Lower leg skin (tissue), 4 donors: ENCODE measurements at regions not wholly inside any gene's neighbourhood (a gene's known extent, or its start where the extent isn't known, plus 50 kb on each side); places are given as distances from the start of the nearest gene placed in this dataset.

ENCODE experiments used
- DNase-seq, 2 donors: peaks; one replicate each; pipeline ENCODE4 v3.0.0-alpha.2; 2019; ENCODE audit warnings: low spot score in 2 of 2
- H3K4me3 ChIP-seq: fragments of 200-600 bp; sonication (generic); 2 replicates; pipeline ENCODE4 v1.5.1; 2017; ENCODE audit warnings: mild to moderate bottlenecking, low read depth; ENCODE audit not compliant: poor library complexity, severe bottlenecking
- POLR2A ChIP-seq, 2 donors: fragments of 450-650 bp; IDR thresholded peaks; one replicate each; pipeline ENCODE4 v1.6.1; 2016 to 2017; ENCODE audit warnings: antibody characterized with exemption in 2 of 2, mild to moderate bottlenecking in 1 of 2, moderate library complexity in 1 of 2
- WGBS, 2 donors: methylation state at CpG; one replicate each; pipeline ENCODE4 v1.1.5; 2018; 5-methylcytosine and 5-hydroxymethylcytosine counted together
- intact Hi-C: fragments of 100-400 bp; cut with DNase I; formaldehyde crosslinking; loops from one replicate; pipeline ENCODE4 v1.15.0; 2023; ENCODE audit warnings: low total_unique reads
- TF ChIP-seq, protein P1 (sequence below), 3 donors: fragments of 450-650 bp; IDR thresholded peaks; one replicate each; pipeline ENCODE4 v1.5.1; 2016; ENCODE audit warnings: antibody characterized with exemption in 3 of 3, mild to moderate bottlenecking in 3 of 3, moderate library complexity in 2 of 3

DNA sequence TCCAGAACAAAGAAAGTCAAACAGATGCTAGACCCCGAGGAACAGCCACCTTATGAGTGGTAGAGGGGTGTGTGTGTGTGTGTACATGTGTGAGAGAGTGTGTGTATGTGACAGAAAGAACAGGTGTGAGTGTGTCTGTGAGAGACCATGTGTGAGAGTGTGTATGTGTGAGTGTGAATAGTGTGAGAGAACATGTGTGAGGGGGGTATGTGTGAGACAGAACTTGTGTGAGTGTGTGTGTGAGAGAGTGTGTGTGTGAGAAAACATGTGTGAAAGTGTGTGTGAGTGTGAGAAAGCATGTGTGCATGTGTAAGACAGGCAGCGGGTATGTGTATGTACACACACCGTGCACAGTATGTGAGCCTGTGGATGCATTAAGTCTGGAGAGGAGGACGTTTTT is 214.3 kb downstream of the SP3 start:
- intact Hi-C loops, result no loop called here

DNA sequence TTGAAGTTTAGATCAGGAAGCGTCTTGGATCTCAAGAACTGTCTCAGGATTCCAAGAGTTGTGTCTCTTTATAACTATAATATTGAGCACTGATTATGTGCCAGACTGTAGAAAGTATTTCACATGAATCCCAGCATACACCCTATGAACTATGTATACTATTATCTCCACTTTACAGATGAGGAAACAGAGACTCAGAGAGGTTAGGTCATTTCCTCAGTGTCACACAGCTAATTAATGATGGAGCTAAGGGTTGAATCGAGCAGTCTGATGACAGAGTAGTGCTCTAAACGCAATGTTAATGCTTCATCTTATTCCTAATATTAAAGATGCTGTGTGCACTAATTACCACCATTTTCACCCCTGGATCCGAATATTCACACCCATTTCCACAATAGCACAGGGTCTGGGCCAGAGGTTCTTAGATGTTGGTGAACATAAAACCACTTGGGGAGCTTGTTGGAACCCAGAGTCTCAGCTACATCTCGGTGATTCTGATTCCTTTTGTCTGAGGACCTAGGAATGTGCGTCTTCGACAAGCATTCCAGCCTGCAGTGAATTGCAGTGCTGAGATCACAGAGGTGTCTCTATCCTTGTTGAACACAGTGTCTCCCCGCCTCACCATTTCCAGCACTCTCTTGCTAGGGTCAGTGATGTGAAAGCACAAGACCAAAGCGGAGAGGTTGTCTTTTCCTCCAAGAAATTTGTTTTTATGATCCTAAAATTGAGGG is 213.8 kb downstream of the SP3 start:
- no peak overlapping the region for H3K4me3 ChIP-seq
- 89 to 93% methylated on average over 9 of the region's 9 CpGs for WGBS, 2 donors
- no peak for DNase-seq
- intact Hi-C loops, result no loop called here
- no peak for TF ChIP-seq POLR2A (IDR thresholded peaks at IDR 0.05)
- TF ChIP-seq, protein P1, sequence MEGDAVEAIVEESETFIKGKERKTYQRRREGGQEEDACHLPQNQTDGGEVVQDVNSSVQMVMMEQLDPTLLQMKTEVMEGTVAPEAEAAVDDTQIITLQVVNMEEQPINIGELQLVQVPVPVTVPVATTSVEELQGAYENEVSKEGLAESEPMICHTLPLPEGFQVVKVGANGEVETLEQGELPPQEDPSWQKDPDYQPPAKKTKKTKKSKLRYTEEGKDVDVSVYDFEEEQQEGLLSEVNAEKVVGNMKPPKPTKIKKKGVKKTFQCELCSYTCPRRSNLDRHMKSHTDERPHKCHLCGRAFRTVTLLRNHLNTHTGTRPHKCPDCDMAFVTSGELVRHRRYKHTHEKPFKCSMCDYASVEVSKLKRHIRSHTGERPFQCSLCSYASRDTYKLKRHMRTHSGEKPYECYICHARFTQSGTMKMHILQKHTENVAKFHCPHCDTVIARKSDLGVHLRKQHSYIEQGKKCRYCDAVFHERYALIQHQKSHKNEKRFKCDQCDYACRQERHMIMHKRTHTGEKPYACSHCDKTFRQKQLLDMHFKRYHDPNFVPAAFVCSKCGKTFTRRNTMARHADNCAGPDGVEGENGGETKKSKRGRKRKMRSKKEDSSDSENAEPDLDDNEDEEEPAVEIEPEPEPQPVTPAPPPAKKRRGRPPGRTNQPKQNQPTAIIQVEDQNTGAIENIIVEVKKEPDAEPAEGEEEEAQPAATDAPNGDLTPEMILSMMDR (IDR thresholded peaks at IDR 0.05), result no peak

More for the DNA sequence above, 214.3 kb downstream of the SP3 start:
- TF ChIP-seq, protein P1 (IDR thresholded peaks at IDR 0.05), result no peak
- no peak for TF ChIP-seq POLR2A (IDR thresholded peaks at IDR 0.05)
- no peak overlapping the region for H3K4me3 ChIP-seq
- 72 to 87% methylated on average over 4 of the region's 4 CpGs for WGBS, 2 donors
- no peak for DNase-seq

DNA sequence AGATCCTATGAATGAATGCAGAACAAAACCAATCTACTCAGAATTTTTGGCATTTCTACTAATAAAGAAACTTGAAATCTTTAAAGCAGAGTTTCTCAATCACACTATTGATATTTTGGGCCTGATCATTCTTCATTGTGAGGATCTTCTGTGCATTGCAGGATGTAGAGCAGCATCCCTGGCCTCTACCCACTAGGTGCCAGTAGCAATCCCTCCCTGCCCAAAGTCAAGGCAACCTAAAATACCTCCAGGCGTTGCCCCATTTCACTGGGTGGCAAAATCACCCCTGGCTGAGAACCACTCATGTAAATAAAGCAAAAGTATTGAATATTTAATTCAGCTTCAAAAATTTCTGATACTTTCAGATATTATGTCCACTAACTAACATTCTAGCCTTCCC is 213.0 kb downstream of the SP3 start:
- TF ChIP-seq, protein P1 (IDR thresholded peaks at IDR 0.05), result no peak
- TF ChIP-seq POLR2A (IDR thresholded peaks at IDR 0.05), result no peak
- DNase-seq, result no peak
- WGBS, 2 donors, result 32 to 39% methylated on average over 1 of the region's 1 CpG
- H3K4me3 ChIP-seq, result no peak overlapping the region
- intact Hi-C loops, result no loop called here

DNA sequence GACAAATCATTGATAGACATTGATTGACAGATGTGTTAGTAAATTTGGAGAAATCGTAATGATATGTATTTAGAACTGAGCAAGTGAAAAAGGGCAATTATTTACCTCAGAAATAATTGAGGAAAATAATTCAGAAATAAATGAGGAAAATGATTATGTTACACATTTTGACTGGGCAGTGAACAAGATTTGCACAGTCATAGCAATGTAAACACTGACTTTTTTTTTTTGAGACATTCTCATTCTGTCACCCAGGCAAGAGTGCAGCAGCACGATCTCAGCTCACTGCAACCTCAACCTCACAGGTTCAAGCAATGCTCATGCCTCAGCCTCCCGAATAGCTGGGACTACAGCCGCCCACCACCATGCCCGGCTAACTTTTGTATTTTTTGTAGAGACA is 211.7 kb downstream of the SP3 start:
- TF ChIP-seq, protein P1 (IDR thresholded peaks at IDR 0.05), result no peak
- no peak for TF ChIP-seq POLR2A (IDR thresholded peaks at IDR 0.05)
- WGBS, 2 donors, result 92% methylated on average over 5 of the region's 5 CpGs
- H3K4me3 ChIP-seq, result no peak overlapping the region
- intact Hi-C loops, result no loop called here
- no peak for DNase-seq

DNA sequence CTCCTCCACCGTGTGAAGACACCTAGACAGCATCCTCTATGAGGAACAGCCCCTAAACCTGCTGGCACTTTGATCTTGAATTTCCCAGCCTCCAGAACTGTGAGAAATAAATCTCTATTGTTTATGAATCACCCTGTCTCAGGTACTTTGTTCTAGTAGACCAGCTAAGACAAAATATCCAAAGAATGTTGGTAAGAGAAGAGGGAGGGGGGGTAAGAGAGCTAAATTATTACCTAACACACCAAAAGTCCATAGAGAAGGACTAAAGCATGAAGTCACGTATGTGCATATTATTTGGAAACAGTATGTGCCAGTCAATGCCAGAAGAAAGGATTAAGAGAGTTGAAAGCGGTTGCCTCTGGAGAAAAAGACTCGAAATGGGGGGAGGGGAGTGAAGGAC is 211.0 kb downstream of the SP3 start:
- intact Hi-C loops, result no loop called here
- H3K4me3 ChIP-seq, result no peak overlapping the region
- WGBS, 2 donors, result 74 to 78% methylated on average over 4 of the region's 4 CpGs
- TF ChIP-seq, protein P1 (IDR thresholded peaks at IDR 0.05), result no peak
- no peak for TF ChIP-seq POLR2A (IDR thresholded peaks at IDR 0.05)
- no peak for DNase-seq

DNA sequence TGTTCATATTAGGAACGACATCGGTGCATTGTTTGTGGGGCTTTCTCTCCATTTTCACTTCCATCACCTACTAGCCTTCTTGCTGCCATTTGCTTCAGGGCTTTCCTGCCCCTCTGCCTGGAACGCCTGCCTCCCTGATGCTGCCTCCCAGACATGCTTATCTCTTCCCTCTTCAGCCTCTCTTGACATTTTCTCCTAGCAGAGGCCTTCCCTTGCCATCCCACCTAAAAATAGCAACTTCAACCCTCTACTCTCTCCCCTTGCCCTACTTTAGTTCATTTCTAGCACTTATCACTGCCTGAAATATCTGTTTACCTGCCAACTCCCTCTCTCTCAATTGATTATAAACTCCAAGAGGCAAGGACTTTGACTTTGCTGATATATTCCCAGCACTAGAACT is 210.3 kb downstream of the SP3 start:
- WGBS, 2 donors, result 83 to 85% methylated on average over 3 of the region's 3 CpGs
- intact Hi-C loops, result no loop called here
- no peak for DNase-seq
- no peak overlapping the region for H3K4me3 ChIP-seq
- TF ChIP-seq, protein P1 (IDR thresholded peaks at IDR 0.05), result no peak
- TF ChIP-seq POLR2A (IDR thresholded peaks at IDR 0.05), result no peak
